OCI-LY7 (cell line): ENCODE measurements at regions not wholly inside any gene's neighbourhood (a gene's known extent, or its start where the extent isn't known, plus 50 kb on each side); places are given as distances from the start of the nearest gene placed in this dataset.

Source experiments
- BruUV-seq: library from RNA; stranded (reverse); fragments of 400-500 nt; replicated peaks from 2 replicates; lab custom pipeline; 2021; lab: Mats Ljungman, UMichigan
- CTCF ChIA-PET: fragments of 300-600 bp; sonication (Branson Sonifier 250); formaldehyde crosslinking; loops from one replicate; lab custom pipeline; 2022; ENCODE audit warnings: antibody characterized with exemption; ENCODE audit not compliant: unreplicated experiment; lab: Charles Lee
- POLR2A ChIA-PET: fragments of 300-600 bp; sonication (Branson Sonifier 250); formaldehyde crosslinking; loops from one replicate; lab custom pipeline; 2022; ENCODE audit warnings: antibody characterized with exemption; lab: Charles Lee
- DNase-seq: peaks from one replicate; pipeline ENCODE4 v3.0.0-alpha.2; 2015; ENCODE audit warnings: low spot score
- H2AFZ ChIP-seq: fragments of 200-600 bp; sonication (generic), shearing (Covaris generic); 2 replicates; pipeline ENCODE4 v1.6.1; 2014; ENCODE audit warnings: mild to moderate bottlenecking, antibody characterized with exemption, low read length, moderate library complexity
- H3K27ac ChIP-seq: fragments of 200-600 bp; sonication (generic); 2 replicates; pipeline ENCODE4 v1.5.1; 2014; ENCODE audit warnings: mixed run types, low read depth, mild to moderate bottlenecking, moderate library complexity, low read length, inconsistent platforms; ENCODE audit not compliant: poor library complexity, severe bottlenecking
- H3K36me3 ChIP-seq: fragments of 200-600 bp; sonication (generic); 2 replicates; pipeline ENCODE4 v1.6.1; 2014; ENCODE audit warnings: mild to moderate bottlenecking, antibody characterized with exemption, low read length, moderate library complexity, mixed read lengths; ENCODE audit not compliant: insufficient read depth
- H3K4me1 ChIP-seq: fragments of 200-600 bp; sonication (generic); 2 replicates; pipeline ENCODE4 v1.5.1; 2014; ENCODE audit warnings: mild to moderate bottlenecking, low read length; ENCODE audit not compliant: insufficient read depth, poor library complexity, severe bottlenecking
- H3K4me2 ChIP-seq: fragments of 200-600 bp; sonication (generic); 2 replicates; pipeline ENCODE4 v1.6.1; 2014; ENCODE audit warnings: mild to moderate bottlenecking, low read length
- H3K4me3 ChIP-seq: fragments of 200-600 bp; sonication (generic); 2 replicates; pipeline ENCODE4 v1.5.1; 2014; ENCODE audit warnings: mild to moderate bottlenecking, low read depth, low read length; ENCODE audit not compliant: poor library complexity, severe bottlenecking
- H3K79me2 ChIP-seq: fragments of 200-600 bp; sonication (generic); 2 replicates; pipeline ENCODE4 v1.6.1; 2016; ENCODE audit warnings: low read depth, mild to moderate bottlenecking, low read length, moderate library complexity, mixed read lengths; ENCODE audit not compliant: insufficient read depth
- H3K9me2 ChIP-seq: fragments of 200-600 bp; sonication (generic); 2 replicates; pipeline ENCODE4 v1.6.1; 2016; ENCODE audit warnings: mild to moderate bottlenecking, low read length, mixed read lengths; ENCODE audit not compliant: insufficient read depth
- H3K9me3 ChIP-seq: fragments of 200-600 bp; sonication (generic); 2 replicates; pipeline ENCODE4 v1.6.1; 2014; ENCODE audit warnings: mild to moderate bottlenecking, mixed run types, low read length, mixed read lengths
- H4K20me1 ChIP-seq: fragments of 200-600 bp; sonication (generic); 2 replicates; pipeline ENCODE4 v1.6.1; 2014; ENCODE audit warnings: mild to moderate bottlenecking, antibody characterized with exemption, low read length, moderate library complexity, mixed read lengths; ENCODE audit not compliant: insufficient read depth
- CTCF ChIP-seq: fragments of 200-600 bp; sonication (generic); conservative IDR thresholded peaks from 2 replicates; pipeline ENCODE4 v1.5.1; 2014; ENCODE audit warnings: mild to moderate bottlenecking, antibody characterized with exemption, low read length, moderate library complexity, mixed read lengths
- EZH2phosphoT487 ChIP-seq: fragments of 200-600 bp; sonication (generic); IDR thresholded peaks from 2 replicates; pipeline ENCODE4 v1.6.1; 2018; ENCODE audit warnings: low read depth, borderline replicate concordance, mild to moderate bottlenecking, mixed run types, antibody characterized with exemption, low read length, moderate library complexity, mixed read lengths
- intact Hi-C: fragments of 100-400 bp; cut with micrococcal nuclease; formaldehyde crosslinking; loops from one replicate; pipeline ENCODE4 v1.10.0; 2022; ENCODE audit not compliant: unreplicated experiment

GRCh38 chr11:26782220-26782965, 60.5 kb upstream of the SLC5A12 start:
- H3K27ac ChIP-seq: no peak overlapping the region
- CTCF ChIA-PET: no interaction called here

GRCh38 chr11:26783997-26784396, 62.1 kb upstream of the SLC5A12 start:
- H3K4me2 ChIP-seq: no peak overlapping the region
- no peak overlapping the region for H3K27ac ChIP-seq
- BruUV-seq: no TSS peak
- CTCF ChIA-PET: no interaction called here
- H3K79me2 ChIP-seq: no peaks in the 10 kb centered on the region
- H3K9me3 ChIP-seq: peaks cover 13% of the 10 kb centered on the region; the same call in 1 of the 2 replicates
- intact Hi-C loops: no loop called here
- no peak for DNase-seq
- no peaks in the 10 kb centered on the region for H3K36me3 ChIP-seq
- H3K4me3 ChIP-seq: no peak overlapping the region
- TF ChIP-seq EZH2phosphoT487: no peak
- TF ChIP-seq CTCF: no peak
- H4K20me1 ChIP-seq: no peaks in the 10 kb centered on the region
- H3K9me2 ChIP-seq: no peaks in the 10 kb centered on the region
- no peak overlapping the region for H2AFZ ChIP-seq
- peaks cover 7% of the 10 kb centered on the region for H3K4me1 ChIP-seq
- POLR2A ChIA-PET: no interaction called here

More at GRCh38 chr11:26782220-26782965, 60.5 kb upstream of the SLC5A12 start:
- Histone ChIP-seq H3K9me2 (no peaks in the 10 kb centered on the region), H3K36me3 (no peaks in the 10 kb centered on the region), H4K20me1 (no peaks in the 10 kb centered on the region), H3K9me3 (peaks cover 13% of the 10 kb centered on the region; the same call in 1 of the 2 replicates), H3K4me3 (no peak overlapping the region), H3K4me2 (no peak overlapping the region), H3K4me1 (peaks cover 23% of the 10 kb centered on the region), H3K79me2 (no peaks in the 10 kb centered on the region), H2AFZ (no peak overlapping the region)
- intact Hi-C loops: no loop called here
- BruUV-seq: no TSS peak
- POLR2A ChIA-PET: no interaction called here
- no peak for DNase-seq
- TF ChIP-seq CTCF (no peak), EZH2phosphoT487 (no peak)

- H3K79me2 ChIP-seq: no peaks in the 10 kb centered on the region
- H3K4me2 ChIP-seq: no peak overlapping the region
- H2AFZ ChIP-seq: no peak overlapping the region
- no peaks in the 10 kb centered on the region for H3K4me1 ChIP-seq
- H3K36me3 ChIP-seq: no peaks in the 10 kb centered on the region
- no TSS peak for BruUV-seq
- H3K27ac ChIP-seq: no peak overlapping the region
- CTCF ChIA-PET: no interaction called here
- intact Hi-C loops: no loop called here
- POLR2A ChIA-PET: no interaction called here
- no peaks in the 10 kb centered on the region for H3K9me3 ChIP-seq
- no peaks in the 10 kb centered on the region for H3K9me2 ChIP-seq
- DNase-seq: no peak
- H4K20me1 ChIP-seq: no peaks in the 10 kb centered on the region
- TF ChIP-seq EZH2phosphoT487: no peak
- TF ChIP-seq CTCF: no peak
- H3K4me3 ChIP-seq: no peak overlapping the region
Observed at GRCh38 chr11:26790738-26791137, 68.9 kb upstream of the SLC5A12 start.
